Epithelial cell of prostate (primary cell): ENCODE measurements at regions not wholly inside any gene's neighbourhood (a gene's known extent, or its start where the extent isn't known, plus 50 kb on each side); places are given as distances from the start of the nearest gene placed in this dataset.

Experiments used
- DNase-seq: peaks from one replicate; pipeline ENCODE4 v3.0.0-alpha.2; 2011; ENCODE audit warnings: low read depth, low spot score
- H3K27ac ChIP-seq: fragments of 450-650 bp; 2 replicates; pipeline ENCODE4 v1.5.1; 2017; ENCODE audit warnings: mild to moderate bottlenecking

- peak; percentile 95 for DNase-seq
- H3K27ac ChIP-seq: peak overlapping the region; percentile 94
These were observed 84.5 kb upstream of the EGLN3 start for GRCh38 chr14:34035177-34035933.

GRCh38 chr14:34034447-34035176 is 83.7 kb upstream of the EGLN3 start:
- DNase-seq: no peak
- peak overlapping the region; percentile 94 for H3K27ac ChIP-seq

GRCh38 chr14:34032720-34033119 is 81.8 kb upstream of the EGLN3 start:
- no peak overlapping the region for H3K27ac ChIP-seq
- DNase-seq: no peak

GRCh38 chr14:34030864-34031263 is 80.0 kb upstream of the EGLN3 start:
- no peak overlapping the region for H3K27ac ChIP-seq
- no peak for DNase-seq

GRCh38 chr14:34029921-34030334 is 79.1 kb upstream of the EGLN3 start:
- H3K27ac ChIP-seq: no peak overlapping the region
- DNase-seq: no peak

GRCh38 chr14:34027990-34028495 is 77.2 kb upstream of the EGLN3 start:
- no peak overlapping the region for H3K27ac ChIP-seq
- DNase-seq: no peak

GRCh38 chr14:34027130-34027989 is 76.5 kb upstream of the EGLN3 start:
- DNase-seq: no peak
- no peak overlapping the region for H3K27ac ChIP-seq

- no peak overlapping the region for H3K27ac ChIP-seq
- no peak for DNase-seq
These were observed 74.6 kb upstream of the EGLN3 start for GRCh38 chr14:34025325-34026017.

- H3K27ac ChIP-seq: no peak overlapping the region
- DNase-seq: no peak
These were observed 73.9 kb upstream of the EGLN3 start for GRCh38 chr14:34024768-34025144.

GRCh38 chr14:34023824-34024767 is 73.2 kb upstream of the EGLN3 start:
- no peak overlapping the region for H3K27ac ChIP-seq
- DNase-seq: no peak

- no peak for DNase-seq
- no peak overlapping the region for H3K27ac ChIP-seq
These were observed 70.2 kb upstream of the EGLN3 start for GRCh38 chr14:34021096-34021495.

GRCh38 chr14:34020014-34020413 is 69.1 kb upstream of the EGLN3 start:
- no peak overlapping the region for H3K27ac ChIP-seq
- no peak for DNase-seq

- DNase-seq: no peak
- H3K27ac ChIP-seq: no peak overlapping the region
These were observed 67.8 kb upstream of the EGLN3 start for GRCh38 chr14:34018564-34019244.

- no peak for DNase-seq
These were observed 67.3 kb upstream of the EGLN3 start for GRCh38 chr14:34018125-34018524.

GRCh38 chr14:34015383-34015782 is 64.5 kb upstream of the EGLN3 start:
- no peak for DNase-seq
- H3K27ac ChIP-seq: no peak overlapping the region

More at GRCh38 chr14:34018125-34018524, 67.3 kb upstream of the EGLN3 start:
- H3K27ac ChIP-seq: no peak overlapping the region

- no peak for DNase-seq
These were observed 64.1 kb upstream of the EGLN3 start for GRCh38 chr14:34014936-34015335.

GRCh38 chr14:34013721-34014060 is 62.8 kb upstream of the EGLN3 start:
- H3K27ac ChIP-seq: no peak overlapping the region
- no peak for DNase-seq

More at GRCh38 chr14:34014936-34015335, 64.1 kb upstream of the EGLN3 start:
- no peak overlapping the region for H3K27ac ChIP-seq

- no peak for DNase-seq
- H3K27ac ChIP-seq: no peak overlapping the region
These were observed 62.3 kb upstream of the EGLN3 start for GRCh38 chr14:34012978-34013720.
